GM19043 (cell line): ENCODE measurements at regions not wholly inside any gene's neighbourhood (a gene's known extent, or its start where the extent isn't known, plus 50 kb on each side); places are given as distances from the start of the nearest gene placed in this dataset.
"Not testable (repeated sequence)": the region's sequence is repeated elsewhere in the genome, so short reads cannot be mapped to it uniquely, and the experiment has no call there.

Experiments used
- ATAC-seq: cut with Tn5 transposase; IDR thresholded peaks from one replicate; pipeline ENCODE4 v1.9.1; 2021; ENCODE audit warnings: low read depth; ENCODE audit not compliant: unreplicated experiment

DNA sequence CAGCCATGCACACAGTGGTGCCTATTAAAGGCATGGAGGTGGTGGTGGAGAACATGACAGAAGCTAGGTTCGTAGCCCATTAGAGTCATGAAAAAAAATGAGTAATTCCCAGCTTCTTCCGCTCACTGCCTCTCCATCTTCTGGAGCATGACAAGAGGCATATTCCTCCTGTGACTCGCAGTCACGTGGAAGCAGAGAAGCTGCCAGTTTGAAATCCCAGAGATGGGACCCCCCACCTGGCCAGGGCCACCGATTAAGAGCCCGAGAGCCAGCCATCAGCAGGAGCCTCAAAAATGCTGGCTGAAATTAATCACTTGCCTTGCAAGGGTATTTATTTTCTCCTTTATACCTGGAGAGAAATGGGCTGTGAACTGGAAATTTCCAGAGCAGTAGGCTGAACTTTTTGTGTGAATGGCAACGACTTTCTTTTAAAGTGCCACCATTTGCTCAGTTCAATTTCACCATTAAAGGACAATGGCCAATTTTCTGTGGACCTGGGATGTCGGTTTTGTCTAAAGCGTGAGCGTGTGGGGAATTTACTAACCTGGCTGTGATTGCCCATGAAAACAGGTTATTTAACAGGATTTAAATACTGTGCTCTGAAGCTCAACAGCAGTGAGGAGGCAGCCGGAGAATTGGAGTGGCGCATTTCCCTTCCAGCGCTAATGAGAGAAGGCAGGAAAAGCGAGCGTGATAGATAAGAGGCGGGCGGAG, 189.7 kb upstream of the SDK2 start:
- no peak for ATAC-seq

GRCh38 chr17:73834684-73835343, 190.6 kb upstream of the SDK2 start:
- no peak for ATAC-seq

GRCh38 chr17:73835605-73836004, 191.4 kb upstream of the SDK2 start:
- ATAC-seq = no peak

DNA sequence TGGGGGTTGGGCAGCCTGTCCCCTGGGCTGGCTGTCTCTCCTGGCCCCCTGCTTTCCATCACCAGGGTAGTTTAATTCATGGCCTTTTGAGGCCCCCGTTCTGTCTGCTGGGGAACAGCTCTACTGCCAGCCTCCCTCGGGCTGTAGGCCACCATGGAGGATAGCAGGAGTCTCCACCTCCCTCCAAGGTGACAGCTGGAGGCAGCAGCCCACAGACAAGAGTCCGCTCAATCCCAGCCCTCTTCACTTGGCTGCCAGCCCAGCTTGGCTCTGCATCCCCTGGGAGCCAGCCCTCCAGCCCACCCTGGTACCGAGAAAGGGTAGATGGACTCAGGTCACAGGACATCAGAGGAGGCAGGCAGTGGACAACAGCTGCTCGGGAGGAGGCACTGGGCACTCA, 194.6 kb upstream of the SDK2 start:
- no peak for ATAC-seq

GRCh38 chr17:73840829-73841228, 196.6 kb upstream of the SDK2 start:
- no peak for ATAC-seq

GRCh38 chr17:73841431-73842060, 197.3 kb upstream of the SDK2 start:
- no peak for ATAC-seq

GRCh38 chr17:73847952-73848351, 203.7 kb upstream of the SDK2 start:
- ATAC-seq = no peak

DNA sequence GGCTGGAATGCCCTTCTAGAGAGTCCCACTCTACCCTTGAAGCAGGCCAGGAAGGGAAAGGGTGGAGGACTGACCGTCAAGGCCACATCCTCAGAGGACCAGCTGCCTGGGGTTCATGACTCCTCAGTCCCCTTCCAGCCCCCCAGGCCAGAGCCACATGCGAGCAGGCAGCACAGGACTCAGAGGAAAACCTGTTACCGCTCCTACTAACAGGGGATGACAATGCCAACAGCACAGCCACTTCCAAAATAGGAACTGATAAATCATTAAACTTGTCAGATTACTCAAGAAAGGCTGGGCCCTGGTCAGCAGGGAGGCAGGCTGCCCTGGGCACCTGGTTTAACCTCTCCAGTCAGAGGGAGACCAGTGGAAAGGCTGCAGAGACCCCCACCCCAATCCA, 206.2 kb upstream of the SDK2 start:
- ATAC-seq = no peak

DNA sequence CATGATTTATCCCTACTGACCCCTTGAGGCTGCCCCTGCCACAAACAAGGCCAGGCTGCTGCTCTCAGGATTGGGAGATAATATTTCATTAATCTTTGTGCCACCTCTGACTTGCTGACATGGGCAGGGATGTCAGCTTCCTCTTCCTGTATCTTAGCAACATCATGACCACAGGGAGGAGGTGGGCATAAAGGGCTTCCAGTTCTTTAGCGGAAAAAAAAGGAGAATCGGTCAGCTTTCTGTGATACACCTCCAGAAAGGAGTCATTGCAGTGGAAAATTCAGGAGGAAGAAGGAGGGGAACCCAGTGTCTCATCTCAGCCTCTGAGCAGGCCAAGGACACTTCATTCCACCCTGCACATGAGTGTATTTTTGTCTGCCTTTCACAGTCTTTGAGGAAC, 206.8 kb upstream of the SDK2 start:
- ATAC-seq = no peak

DNA sequence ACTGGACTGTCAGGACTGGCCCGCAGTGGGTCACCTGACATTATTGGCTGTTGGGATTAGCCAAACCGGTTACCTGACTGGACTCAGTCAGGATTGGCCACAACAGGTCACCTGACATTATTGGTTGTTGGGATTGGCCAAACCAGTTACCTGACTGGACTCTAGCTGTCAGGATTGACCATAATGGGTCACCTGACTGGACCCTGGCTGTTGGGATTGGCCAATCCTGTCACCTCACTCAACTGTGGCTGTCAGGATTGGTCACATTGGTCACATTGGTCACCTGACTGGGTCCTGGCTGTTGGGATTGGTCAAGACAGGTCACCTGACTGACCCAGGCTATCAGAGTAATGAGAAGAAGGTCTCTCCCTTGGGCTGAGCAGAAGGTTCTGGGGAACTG, 207.7 kb upstream of the SDK2 start:
- ATAC-seq = no peak

GRCh38 chr17:73855720-73856333, 211.6 kb upstream of the SDK2 start:
- ATAC-seq = no peak

- ATAC-seq = no peak
Observed at GRCh38 chr17:73856556-73856955, 212.3 kb upstream of the SDK2 start.

DNA sequence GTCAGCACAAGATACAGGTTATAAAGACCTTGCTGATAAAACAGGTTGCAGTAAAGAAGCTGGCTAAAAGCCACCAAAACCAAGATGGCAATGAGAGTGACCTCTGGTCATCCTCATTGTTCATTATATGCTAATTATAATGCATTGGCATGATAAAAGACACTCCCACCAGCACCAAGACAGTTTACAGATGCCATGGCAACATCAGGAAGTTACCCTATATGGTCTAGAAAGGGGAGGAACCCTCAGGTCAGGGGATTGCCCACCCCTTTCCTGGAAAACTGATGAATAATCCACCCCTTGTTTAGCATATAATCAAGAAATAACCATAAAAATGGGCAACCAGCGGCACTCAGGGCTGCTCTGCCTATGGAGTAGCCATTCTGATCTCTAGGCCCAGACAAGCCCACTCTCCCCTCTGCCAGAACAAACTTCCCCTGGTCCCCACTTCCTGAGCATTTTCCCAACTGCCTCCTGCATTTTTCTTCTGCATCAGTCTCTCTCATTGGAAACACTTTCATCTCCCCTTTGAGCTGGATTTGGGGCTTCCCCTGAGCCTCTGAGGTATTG, 215.3 kb upstream of the SDK2 start:
- ATAC-seq = not testable (repeated sequence)

DNA sequence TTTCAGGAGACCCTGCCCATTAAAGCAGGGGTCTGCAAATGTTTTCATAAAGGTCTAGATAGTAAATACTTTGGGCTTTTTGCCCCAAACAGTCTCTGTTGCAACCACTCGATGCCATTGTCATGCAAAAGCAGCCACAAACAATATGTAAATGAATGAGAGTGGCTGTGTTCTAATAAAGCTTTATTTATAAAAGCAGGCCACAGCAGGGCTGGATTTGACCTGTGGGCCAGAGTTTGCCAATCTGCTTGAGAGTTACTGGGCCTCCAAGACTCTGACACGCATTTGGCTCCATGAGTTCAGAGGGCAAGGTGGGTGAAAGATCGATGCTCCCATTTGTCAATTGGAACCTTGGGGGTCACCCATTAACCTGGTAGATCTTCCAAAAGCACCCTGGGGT, 217.3 kb upstream of the SDK2 start:
- ATAC-seq = no peak

DNA sequence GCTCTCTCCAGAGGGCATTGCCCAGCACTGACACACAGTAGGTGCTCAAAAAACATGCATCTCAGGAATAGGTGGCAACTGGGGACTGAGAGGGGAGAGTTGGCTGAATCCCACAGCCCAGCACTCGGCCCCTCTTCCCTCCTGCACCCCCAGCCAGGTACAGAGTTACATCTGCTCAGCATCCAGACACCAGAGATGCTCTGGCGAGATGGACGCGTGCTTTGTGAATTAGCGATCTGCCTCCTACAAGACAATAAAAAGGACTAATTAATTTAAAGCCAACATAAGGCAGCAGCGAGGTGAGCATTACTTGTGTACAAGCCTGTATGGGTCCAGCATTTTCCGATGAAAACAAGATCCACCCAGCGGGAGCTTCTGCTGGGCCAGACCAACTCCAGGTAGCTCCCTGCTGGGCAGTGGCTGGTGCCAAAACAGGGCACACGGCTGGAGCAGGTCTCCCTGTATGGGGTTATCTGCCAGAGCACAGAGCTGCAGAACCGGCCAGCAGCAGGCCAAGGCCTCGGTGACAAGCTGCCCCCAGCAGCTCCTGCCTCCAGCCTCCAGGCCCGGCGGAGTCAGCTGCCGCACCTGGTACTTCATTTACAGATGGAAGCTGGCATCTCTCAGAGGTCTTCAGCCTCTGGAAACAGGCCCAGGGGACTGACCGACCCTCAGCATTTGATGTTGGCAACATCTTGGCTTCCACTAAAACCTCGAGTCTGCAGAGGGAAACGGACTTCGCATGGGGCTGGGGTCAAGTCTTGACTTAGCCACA, 219.7 kb upstream of the SDK2 start:
- ATAC-seq = no peak

DNA sequence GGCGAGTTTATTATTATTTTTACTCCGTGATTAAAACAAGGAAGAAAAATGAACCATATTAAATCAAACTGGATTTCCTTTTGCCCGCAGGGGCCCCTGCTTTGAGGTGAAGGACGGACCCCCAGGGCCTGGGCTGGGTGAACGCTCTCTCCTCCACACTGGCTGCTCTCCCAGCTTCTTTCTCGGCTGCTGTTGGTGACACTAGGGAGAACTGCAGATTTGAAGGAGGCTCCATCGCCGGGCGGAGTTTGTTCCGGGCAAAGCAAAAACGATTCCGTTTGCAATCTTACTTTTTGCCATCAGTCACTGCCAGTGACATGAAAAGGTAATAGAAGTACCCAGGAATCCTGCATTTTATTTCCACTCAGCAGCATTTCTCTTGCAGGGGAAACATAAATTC, 221.6 kb upstream of the SDK2 start:
- no peak for ATAC-seq

DNA sequence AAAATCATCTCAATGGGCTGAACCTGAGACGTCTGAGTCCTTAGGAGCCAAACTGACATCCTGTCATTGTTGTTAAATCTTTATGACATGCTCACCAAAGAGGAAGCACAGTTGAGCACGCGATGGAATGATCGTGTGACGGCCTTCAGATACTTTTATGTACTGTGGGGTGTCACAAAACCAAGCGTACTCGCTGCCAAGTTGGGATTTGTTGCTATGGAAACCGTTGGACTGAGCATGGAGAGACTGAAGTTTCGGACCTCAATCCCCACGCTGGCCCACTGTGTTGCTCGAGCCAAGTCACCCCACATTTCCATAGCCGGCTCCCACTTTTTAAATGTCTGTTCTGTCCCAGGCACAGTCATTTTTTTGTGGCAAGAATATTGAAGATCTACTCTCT, 222.8 kb upstream of the SDK2 start:
- ATAC-seq = no peak

- no peak for ATAC-seq
Observed at GRCh38 chr17:73870068-73870467, 225.8 kb upstream of the SDK2 start.

DNA sequence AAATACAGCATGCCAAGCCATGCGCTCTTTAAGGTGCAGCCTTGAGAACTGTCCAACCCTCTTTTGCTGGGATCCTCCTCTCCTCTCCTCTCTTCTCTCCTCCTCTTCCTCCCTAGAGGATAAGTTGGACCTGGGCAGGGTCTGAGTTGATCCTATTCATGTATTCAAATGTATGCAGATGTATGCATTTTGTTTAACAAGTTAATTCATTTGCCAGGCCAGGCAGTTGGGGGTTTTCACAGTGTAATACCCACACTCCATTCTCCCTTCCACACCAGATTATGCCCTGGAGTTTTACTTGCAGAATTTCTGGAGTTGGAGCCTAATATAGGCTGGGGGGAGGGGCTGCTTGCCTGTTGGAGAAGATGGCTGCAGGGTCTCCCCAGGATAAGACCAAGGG, 226.2 kb upstream of the SDK2 start:
- ATAC-seq = no peak

GRCh38 chr17:73872816-73873215, 228.6 kb upstream of the SDK2 start:
- no peak for ATAC-seq
